Heart right ventricle (tissue), 16 donors: ENCODE measurements at regions not wholly inside any gene's neighbourhood (a gene's known extent, or its start where the extent isn't known, plus 50 kb on each side); places are given as distances from the start of the nearest gene placed in this dataset.

ENCODE experiments used
- ATAC-seq, 8 donors: fragments of 200-7000 bp; cut with Tn5 transposase; one replicate each; pipeline ENCODE4 v1.9.1; 2020; ENCODE audit warnings: mild to moderate bottlenecking in 8 of 8, moderate library complexity in 8 of 8, moderate number of reproducible peaks in 1 of 8
- DNase-seq, 2 donors: peaks; one replicate each; pipeline ENCODE4 v3.0.0-alpha.2; 2020
- H3K27ac ChIP-seq, 10 donors: fragments of 200-600 bp; sonication (generic) in 2 of 10; one replicate each; pipeline versions ENCODE4 v1.5.0 to v1.8.0; 2020 to 2022; ENCODE audit warnings: mild to moderate bottlenecking in 3 of 10
- H3K27me3 ChIP-seq, 7 donors: fragments of 200-600 bp; one replicate each; pipeline ENCODE4 v1.8.0; 2021 to 2022; ENCODE audit warnings: mild to moderate bottlenecking in 2 of 7
- H3K36me3 ChIP-seq, 9 donors: fragments of 200-600 bp; sonication (generic) in 1 of 9; one replicate each; pipeline versions ENCODE4 v1.5.0 to v1.8.0; 2020 to 2022; ENCODE audit warnings: mild to moderate bottlenecking in 2 of 9
- H3K4me1 ChIP-seq, 9 donors: fragments of 200-600 bp; sonication (generic) in 1 of 9; one replicate each; pipeline versions ENCODE4 v1.5.0 to v1.8.0; 2020 to 2022; ENCODE audit warnings: mild to moderate bottlenecking in 4 of 9
- H3K4me3 ChIP-seq, 10 donors: fragments of 200-600 bp; sonication (generic) in 2 of 10; one replicate each; pipeline versions ENCODE4 v1.5.0 to v1.8.0; 2020 to 2022; ENCODE audit warnings: mild to moderate bottlenecking in 7 of 10, moderate library complexity in 2 of 10
- H3K9me3 ChIP-seq, 11 donors: fragments of 200-600 bp in 10 of 11; sonication (generic) in 2 of 11; one replicate each; pipeline versions ENCODE4 v1.5.0 to v1.8.0; 2013 to 2022; ENCODE audit warnings: mild to moderate bottlenecking in 2 of 11, control low read depth in 1 of 11, moderate library complexity in 1 of 11
- CTCF ChIP-seq, 9 donors: fragments of 200-600 bp; sonication (generic) in 2 of 9; IDR thresholded peaks; one replicate each; pipeline versions ENCODE4 v1.5.0 to v1.8.0; 2021 to 2022; ENCODE audit warnings: antibody characterized with exemption in 9 of 9, mild to moderate bottlenecking in 5 of 9, moderate library complexity in 1 of 9
- WGBS, 2 donors: extraction: QIAGEN DNeasy Blood & Tissue Kit; methylation state at CpG; one replicate each; pipeline ENCODE4 v1.1.7; 2013; ENCODE audit warnings: inconsistent platforms in 1 of 2; 5-methylcytosine and 5-hydroxymethylcytosine counted together
- intact Hi-C, 10 donors: fragments of 100-400 bp; cut with DNase I; formaldehyde crosslinking; loops; one replicate each; pipeline versions ENCODE4 v1.11.1 to v1.14.2; 2022
- donor health status: Arrhythmogenic right ventricular cardiomyopathy.
- donor health status: ischemic (EF 13 %, LVEDD 7.1; RV severe dilation, severe dysfunction).
- donor health status: healthy with polysubstance abuse.
- donor health status: DM: no; HTN: yes; CAD: no.
- donor health status: DM: no; HTN: no; CAD: no.
- donor health status: ischemic (EF 25% LVEDD 6.9; RV normal size, moderate dysfunction).
- donor health status: ischemic (EF 25% LVEDD 5.7; RV mildly dilated, moderate dysfunction).
- donor health status: healthy.
- donor health status: DM: yes; HTN: yes; CAD: no.
- donor health status: Ischemic cardiomyopathy.
- donor health status: ischemic (EF 35%, LVEDD 5.7; RV mildly dilated, moderate dysfunction).
- donor health status: nonischemic (EF 11% LVEDD 7.7; RV severe dilation, severe dysfunction).
- donor health status: DM: yes; HTN: yes; CAD: no.
- donor health status: PGD.
- donor health status: ischemic (EF 29% LVEDD 5.4; RV normal size, mild dysfunction).
- donor health status: nonischemic (EF 23%, LVEDD 6.1; RV moderate dilation, normal function).

GRCh38 chr10:81548160-81548559 lies 326.8 kb upstream of the NRG3 start:
- H3K9me3 ChIP-seq: peaks cover 0 to 67% (median 3%) of the 10 kb centered on the region in 11 donors
- H3K27ac ChIP-seq: no peak overlapping the region
- H3K36me3 ChIP-seq: no peaks in the 10 kb centered on the region
- ATAC-seq (no peak), DNase-seq (no peak)
- no peaks in the 10 kb centered on the region for H3K27me3 ChIP-seq
- TF ChIP-seq CTCF (IDR thresholded peaks at IDR 0.05): no peak
- no peaks in the 10 kb centered on the region for H3K4me1 ChIP-seq
- 68% methylated on average over 3 of the region's 3 CpGs for WGBS, 2 donors
- H3K4me3 ChIP-seq: no peak overlapping the region
- intact Hi-C loops: no loop called here

- H3K4me1 ChIP-seq: no peaks in the 10 kb centered on the region
- WGBS, 2 donors: 78 to 80% methylated on average over 3 of the region's 3 CpGs
- no peak for TF ChIP-seq CTCF (IDR thresholded peaks at IDR 0.05)
- peaks cover 0 to 38% (median 1%) of the 10 kb centered on the region in 11 donors for H3K9me3 ChIP-seq
- H3K27ac ChIP-seq: no peak overlapping the region
- H3K36me3 ChIP-seq: no peaks in the 10 kb centered on the region
- H3K27me3 ChIP-seq: no peaks in the 10 kb centered on the region
- DNase-seq: no peak
- ATAC-seq: no peak
- intact Hi-C loops: no loop called here
- H3K4me3 ChIP-seq: no peak overlapping the region
Observed at GRCh38 chr10:81564143-81564542, 310.9 kb upstream of the NRG3 start.

DNA sequence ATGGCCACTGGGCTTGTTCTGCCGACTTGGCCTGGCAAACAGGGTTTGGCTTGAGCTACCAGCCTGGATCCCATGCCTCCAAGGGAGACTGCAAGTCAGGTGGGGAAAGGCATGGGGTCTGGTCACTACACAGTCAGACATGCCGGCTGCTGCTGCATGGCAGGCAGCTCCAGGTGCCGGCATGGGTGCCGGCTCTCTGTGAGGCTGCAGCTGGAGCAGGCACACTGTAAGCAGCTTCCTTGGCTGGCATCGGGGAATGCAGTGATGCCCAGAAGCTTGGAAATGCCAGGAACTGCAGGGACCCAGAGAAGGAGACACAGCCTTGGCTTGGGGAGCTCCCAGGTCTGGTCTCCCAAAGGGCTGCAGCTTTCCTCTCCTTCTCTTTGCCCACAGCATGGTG lies 305.5 kb upstream of the NRG3 start:
- intact Hi-C loops: no loop called here
- DNase-seq (no peak), ATAC-seq (no peak)
- Histone ChIP-seq H3K27me3 (no peaks in the 10 kb centered on the region), H3K4me3 (no peak overlapping the region), H3K4me1 (no peaks in the 10 kb centered on the region), H3K36me3 (no peaks in the 10 kb centered on the region), H3K9me3 (peaks cover 0 to 14% (median 0%) of the 10 kb centered on the region in 11 donors), H3K27ac (no peak overlapping the region)
- no peak for TF ChIP-seq CTCF (IDR thresholded peaks at IDR 0.05)
- 87 to 90% methylated on average over 5 of the region's 5 CpGs for WGBS, 2 donors

DNA sequence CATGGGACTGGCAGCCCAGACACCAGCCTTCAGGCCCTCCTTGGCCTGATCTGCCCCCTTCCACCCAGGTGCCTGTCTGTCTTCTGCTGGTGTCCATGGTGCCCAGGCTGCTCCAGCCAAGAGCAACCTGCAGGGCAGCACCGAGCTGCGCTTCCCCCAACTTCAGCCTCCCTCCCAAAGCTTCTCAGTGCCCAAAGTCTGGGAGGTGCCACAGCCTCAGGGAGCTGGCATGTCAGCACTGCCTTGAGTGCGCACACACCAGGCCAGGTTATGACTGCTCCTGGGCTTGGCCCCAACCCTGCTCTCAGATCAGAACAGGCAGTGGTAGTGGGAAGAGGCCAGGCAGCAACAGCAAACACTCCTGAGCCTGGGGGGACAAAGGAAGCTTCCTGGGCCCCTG lies 304.6 kb upstream of the NRG3 start:
- ATAC-seq (no peak), DNase-seq (no peak)
- Histone ChIP-seq H3K4me1 (no peaks in the 10 kb centered on the region), H3K36me3 (no peaks in the 10 kb centered on the region), H3K4me3 (no peak overlapping the region), H3K27ac (no peak overlapping the region), H3K9me3 (peaks cover 0 to 18% (median 5%) of the 10 kb centered on the region in 11 donors), H3K27me3 (no peaks in the 10 kb centered on the region)
- no peak for TF ChIP-seq CTCF (IDR thresholded peaks at IDR 0.05)
- intact Hi-C loops: no loop called here
- WGBS, 2 donors: 88 to 92% methylated on average over 3 of the region's 3 CpGs
